Fibroblast of villous mesenchyme (primary cell): ENCODE measurements at regions not wholly inside any gene's neighbourhood (a gene's known extent, or its start where the extent isn't known, plus 50 kb on each side); places are given as distances from the start of the nearest gene placed in this dataset.

Experiments
- DNase-seq: peaks from one replicate; pipeline ENCODE4 v3.0.0-alpha.2; 2010; ENCODE audit warnings: low read depth
- H3K4me3 ChIP-seq: 2 replicates; pipeline ENCODE4 v1.5.1; 2011; ENCODE audit warnings: low read depth, mild to moderate bottlenecking, low read length
- TF ChIP-seq, protein P1 (sequence below): IDR thresholded peaks from 2 replicates; pipeline ENCODE4 v1.5.1; 2012; ENCODE audit warnings: low read depth, mild to moderate bottlenecking, low read length; ENCODE audit not compliant: insufficient read depth

DNA sequence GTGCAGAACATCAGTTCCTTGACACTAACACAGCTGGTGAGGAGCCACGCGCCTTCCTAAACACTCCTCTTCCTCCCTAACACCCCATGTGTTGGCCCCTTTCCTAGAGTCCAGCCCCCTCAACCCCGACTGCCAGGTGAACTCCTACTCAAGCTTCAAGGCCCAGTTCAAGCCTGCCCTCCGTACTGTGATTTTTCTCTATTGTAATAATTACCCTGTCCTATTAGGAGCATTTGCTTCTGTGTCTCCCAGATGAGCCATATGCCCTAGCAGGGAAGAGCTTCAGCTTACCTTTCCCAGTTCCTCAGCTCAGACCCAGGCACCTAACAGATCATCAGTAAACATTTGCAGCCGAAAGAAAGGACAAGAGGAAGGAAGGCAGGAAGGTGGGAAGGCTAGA lies 130.6 kb upstream of the SALL3 start:
- H3K4me3 ChIP-seq: no peak overlapping the region
- TF ChIP-seq, protein P1, sequence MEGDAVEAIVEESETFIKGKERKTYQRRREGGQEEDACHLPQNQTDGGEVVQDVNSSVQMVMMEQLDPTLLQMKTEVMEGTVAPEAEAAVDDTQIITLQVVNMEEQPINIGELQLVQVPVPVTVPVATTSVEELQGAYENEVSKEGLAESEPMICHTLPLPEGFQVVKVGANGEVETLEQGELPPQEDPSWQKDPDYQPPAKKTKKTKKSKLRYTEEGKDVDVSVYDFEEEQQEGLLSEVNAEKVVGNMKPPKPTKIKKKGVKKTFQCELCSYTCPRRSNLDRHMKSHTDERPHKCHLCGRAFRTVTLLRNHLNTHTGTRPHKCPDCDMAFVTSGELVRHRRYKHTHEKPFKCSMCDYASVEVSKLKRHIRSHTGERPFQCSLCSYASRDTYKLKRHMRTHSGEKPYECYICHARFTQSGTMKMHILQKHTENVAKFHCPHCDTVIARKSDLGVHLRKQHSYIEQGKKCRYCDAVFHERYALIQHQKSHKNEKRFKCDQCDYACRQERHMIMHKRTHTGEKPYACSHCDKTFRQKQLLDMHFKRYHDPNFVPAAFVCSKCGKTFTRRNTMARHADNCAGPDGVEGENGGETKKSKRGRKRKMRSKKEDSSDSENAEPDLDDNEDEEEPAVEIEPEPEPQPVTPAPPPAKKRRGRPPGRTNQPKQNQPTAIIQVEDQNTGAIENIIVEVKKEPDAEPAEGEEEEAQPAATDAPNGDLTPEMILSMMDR: no peak

DNA sequence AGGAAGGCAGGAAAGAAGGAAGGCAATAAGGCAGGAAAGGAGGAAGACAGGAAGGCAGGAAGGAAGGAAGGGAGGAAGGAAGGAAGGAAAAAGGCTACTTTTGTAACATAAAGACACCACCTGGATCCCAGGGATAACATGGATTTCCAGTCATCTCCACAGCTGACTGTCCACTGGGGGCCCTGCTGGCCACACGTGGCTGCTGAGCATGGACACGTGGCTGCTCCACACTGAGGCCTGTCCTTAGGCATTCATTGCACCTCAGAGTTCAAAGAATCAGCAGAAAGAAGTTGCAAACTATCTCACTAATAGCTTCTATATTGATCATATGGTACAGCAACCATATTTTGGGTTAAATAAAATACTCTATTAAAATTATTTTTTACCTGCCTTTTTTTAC lies 130.2 kb upstream of the SALL3 start:
- no peak overlapping the region for H3K4me3 ChIP-seq
- no peak for DNase-seq
- TF ChIP-seq, protein P1: no peak

More for the DNA sequence above, 130.6 kb upstream of the SALL3 start:
- DNase-seq: no peak

DNA sequence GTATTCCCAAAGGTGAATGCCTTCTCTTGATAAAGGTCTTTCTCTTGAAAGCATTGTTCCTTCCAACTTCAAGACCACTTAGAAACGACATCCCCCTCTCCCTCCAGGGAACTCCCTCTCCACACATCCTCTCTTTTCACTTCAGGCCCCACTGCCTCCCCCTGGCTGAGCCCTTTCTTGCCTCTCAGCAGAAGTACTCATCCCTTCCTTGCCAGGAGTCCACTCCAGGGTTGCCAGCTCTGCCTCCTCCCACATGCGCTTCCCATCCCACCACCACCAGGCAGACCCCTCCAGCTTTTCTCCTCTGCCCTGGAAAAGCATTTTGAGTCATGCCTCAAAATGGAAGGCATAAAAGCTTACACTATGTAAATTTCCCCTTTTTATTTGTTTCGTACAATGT lies 126.3 kb upstream of the SALL3 start:
- TF ChIP-seq, protein P1: no peak
- DNase-seq: no peak
- H3K4me3 ChIP-seq: no peak overlapping the region

DNA sequence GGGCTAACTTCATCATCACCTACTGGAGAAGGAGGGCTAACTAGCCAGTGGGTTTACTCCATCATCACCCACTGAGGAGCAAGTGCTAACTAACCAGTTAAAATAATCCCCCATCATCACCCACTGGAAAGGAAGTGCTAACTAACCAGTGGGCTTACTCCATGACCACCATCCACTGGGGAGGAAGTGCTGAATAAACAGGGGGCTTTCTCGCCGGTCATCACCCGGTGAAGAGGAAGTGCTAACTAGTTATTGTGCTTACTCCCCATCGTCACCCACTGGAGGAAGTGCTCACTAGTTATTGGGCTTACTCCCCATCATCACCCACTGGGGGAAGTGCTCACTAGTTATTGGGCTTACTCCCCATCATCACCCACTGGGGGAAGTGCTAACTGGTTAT lies 124.4 kb upstream of the SALL3 start:
- H3K4me3 ChIP-seq: no peak overlapping the region
- TF ChIP-seq, protein P1: no peak
- no peak for DNase-seq

DNA sequence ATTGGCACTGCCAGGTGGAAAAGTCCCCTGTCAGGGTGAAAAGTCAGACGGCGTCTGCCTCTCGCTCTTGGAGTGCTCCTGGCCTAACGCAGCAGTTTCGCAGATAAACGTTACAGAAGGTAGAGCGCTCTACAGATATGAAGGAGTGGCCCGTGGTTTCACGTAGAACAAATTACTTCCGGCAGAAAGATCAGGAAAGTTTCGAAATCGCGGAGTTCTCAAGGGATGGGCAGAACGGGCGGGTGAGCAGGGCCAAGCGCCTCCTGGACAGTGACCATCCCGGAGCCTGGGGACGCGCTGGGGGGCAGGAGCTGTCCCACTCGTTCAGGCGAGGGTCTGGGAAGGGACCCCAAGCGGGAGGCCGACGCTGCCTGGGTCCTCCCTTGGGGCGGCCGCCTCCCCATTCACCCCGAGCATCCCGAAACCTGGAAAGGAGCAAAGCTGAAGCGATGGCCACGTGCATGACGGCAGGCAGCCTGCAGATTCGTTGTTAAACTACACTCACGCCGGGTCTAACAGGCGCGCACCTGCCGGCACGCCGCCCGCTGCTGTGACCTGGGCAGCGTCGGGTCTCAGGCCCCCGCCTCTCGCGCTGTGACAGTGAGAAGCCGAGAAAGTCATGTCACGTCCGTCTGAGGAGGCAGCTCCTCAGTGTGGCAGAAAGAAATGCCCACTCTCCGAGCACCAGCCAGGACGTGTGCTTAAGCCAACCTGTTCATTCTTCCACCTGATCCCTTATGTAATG lies 122.9 kb upstream of the SALL3 start:
- no peak for DNase-seq
- TF ChIP-seq, protein P1: no peak
- H3K4me3 ChIP-seq: no peak overlapping the region

DNA sequence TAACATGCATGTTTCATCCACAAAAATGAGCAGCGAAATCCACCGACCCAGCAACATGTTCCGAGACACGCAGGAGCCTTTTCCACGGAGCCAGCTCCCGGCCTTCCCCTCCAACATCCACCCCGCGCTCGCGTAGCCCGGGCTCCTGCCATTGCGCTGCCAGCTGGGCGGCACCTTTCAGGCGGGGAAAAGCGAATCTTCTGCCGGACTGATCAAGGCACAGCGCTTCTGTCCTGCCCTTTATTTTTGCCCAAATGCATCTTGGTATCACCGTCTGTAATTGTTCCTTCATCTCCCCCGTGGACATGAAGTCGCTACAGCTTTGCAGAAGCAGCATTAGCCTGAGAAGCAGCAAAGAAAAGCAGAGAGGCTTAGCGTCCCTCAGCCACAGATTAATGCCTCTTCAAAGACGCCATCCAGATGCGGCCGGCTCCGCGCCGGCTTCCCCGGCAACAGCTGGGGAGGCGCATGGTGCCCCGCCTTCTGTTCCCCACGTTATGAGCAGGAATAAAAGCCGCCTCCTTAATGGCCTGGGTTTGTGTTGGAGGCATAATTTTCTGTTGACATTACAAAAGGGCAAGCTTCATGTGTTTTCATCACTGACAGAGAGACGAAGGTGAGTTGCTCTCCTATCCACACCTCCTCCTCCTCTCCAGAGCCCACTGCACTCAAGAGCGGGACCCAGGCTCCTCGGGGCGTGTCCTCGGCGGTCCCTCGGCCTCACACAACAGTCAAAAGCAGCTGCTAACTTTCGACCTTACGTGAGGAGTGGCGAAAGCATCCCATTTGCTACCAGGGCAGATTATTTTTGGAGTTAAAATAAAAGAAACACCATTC lies 122.1 kb upstream of the SALL3 start:
- no peak for DNase-seq
- H3K4me3 ChIP-seq: no peak overlapping the region
- TF ChIP-seq, protein P1: no peak
